Activated naive CD8-positive, alpha-beta T cell treated with anti-CD3 and anti-CD28 coated beads, Interleukin-2, amount 50 U/mL, for 24 hours (primary cell): ENCODE measurements at regions not wholly inside any gene's neighbourhood (a gene's known extent, or its start where the extent isn't known, plus 50 kb on each side); places are given as distances from the start of the nearest gene placed in this dataset.
"Not testable (repeated sequence)": the region's sequence is repeated elsewhere in the genome, so short reads cannot be mapped to it uniquely, and the experiment has no call there.

Experiments used
- ATAC-seq: fragments of 150-1000 bp; cut with Tn5 transposase; one replicate; pipeline ENCODE4 v1.10.0; 2021
- DNase-seq: peaks from one replicate; pipeline ENCODE4 v3.0.0; 2021
- H3K27ac Mint-ChIP-seq: one replicate; pipeline ENCODE4 v1.8.0; 2021; ENCODE audit warnings: mild to moderate bottlenecking, mixed read lengths
- H3K27me3 Mint-ChIP-seq: one replicate; pipeline ENCODE4 v1.8.0; 2021; ENCODE audit warnings: mixed read lengths
- H3K36me3 Mint-ChIP-seq: one replicate; pipeline ENCODE4 v1.8.0; 2021; ENCODE audit warnings: low read depth, mixed read lengths
- H3K4me1 Mint-ChIP-seq: one replicate; pipeline ENCODE4 v1.8.0; 2021; ENCODE audit warnings: mixed read lengths
- H3K4me3 Mint-ChIP-seq: one replicate; pipeline ENCODE4 v1.8.0; 2021; ENCODE audit warnings: mild to moderate bottlenecking, moderate library complexity, mixed read lengths
- H3K9me3 Mint-ChIP-seq: one replicate; pipeline ENCODE4 v1.8.0; 2021; ENCODE audit warnings: mixed read lengths

DNA sequence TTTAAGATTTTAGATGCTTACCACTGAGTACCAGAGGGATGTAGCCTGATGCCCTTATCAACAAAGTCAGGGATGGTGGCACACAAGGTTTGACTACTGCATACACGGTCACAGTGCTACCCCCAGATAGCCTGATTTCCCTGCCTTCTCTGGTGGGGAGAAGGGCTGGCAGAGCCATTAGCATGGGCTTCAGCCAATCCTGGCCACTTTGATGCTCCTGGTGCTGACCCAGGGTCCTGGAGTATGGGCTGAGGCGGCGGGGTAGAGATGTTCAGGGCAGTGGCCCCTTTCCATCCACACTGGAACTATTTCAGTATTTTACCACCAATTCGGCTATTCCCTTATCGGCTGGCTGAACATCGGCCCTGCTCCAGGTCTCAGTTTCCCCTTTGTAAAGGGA is 83.2 kb downstream of the POTEB3 start:
- not testable (repeated sequence) for DNase-seq, H3K9me3 Mint-ChIP-seq, H3K4me1 Mint-ChIP-seq, H3K36me3 Mint-ChIP-seq, ATAC-seq, H3K27ac Mint-ChIP-seq, H3K4me3 Mint-ChIP-seq, H3K27me3 Mint-ChIP-seq

DNA sequence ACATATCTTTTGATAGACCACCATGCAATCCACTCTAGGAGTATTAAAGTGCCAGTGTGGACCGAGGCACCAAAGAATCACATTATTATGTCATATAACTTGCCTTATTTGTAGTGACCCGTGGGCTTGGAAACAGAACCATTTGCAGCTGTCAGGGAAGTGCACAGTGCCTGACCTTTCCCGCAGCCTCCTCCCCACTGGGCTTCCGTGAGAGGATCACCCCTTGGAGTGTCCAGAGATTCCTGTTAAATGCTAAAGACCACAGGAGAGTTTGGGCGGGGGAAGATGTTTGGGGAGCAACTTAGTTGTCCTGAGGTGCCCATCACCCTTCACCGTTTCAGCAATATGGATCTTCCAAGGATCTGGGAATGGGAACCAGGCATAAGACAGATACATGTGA is 84.4 kb downstream of the POTEB3 start:
- H3K9me3 Mint-ChIP-seq, H3K36me3 Mint-ChIP-seq, H3K4me3 Mint-ChIP-seq, ATAC-seq, H3K27me3 Mint-ChIP-seq, H3K27ac Mint-ChIP-seq, DNase-seq, H3K4me1 Mint-ChIP-seq: not testable (repeated sequence)

DNA sequence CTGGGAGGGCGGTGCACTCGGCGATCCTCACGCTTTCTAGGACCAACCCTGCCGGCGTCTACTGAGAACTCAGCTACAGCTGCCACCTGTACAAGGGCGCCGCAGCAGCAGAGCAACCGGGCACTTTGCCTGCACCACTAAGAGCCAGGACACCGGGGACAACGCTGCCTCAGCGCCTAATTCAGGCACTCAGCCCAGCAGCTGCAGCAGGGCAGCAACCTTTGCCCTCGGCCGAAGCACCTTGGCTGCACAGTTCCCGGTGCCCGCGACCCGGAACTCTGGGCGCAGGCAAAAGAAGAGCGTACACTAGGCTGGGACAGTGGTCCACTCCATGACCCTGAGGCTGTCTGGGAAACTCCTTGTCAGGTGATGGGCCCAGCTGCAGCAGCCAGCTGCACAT is 85.7 kb downstream of the POTEB3 start:
- not testable (repeated sequence) for H3K36me3 Mint-ChIP-seq, H3K4me3 Mint-ChIP-seq, H3K9me3 Mint-ChIP-seq, ATAC-seq, H3K4me1 Mint-ChIP-seq, DNase-seq, H3K27ac Mint-ChIP-seq, H3K27me3 Mint-ChIP-seq

DNA sequence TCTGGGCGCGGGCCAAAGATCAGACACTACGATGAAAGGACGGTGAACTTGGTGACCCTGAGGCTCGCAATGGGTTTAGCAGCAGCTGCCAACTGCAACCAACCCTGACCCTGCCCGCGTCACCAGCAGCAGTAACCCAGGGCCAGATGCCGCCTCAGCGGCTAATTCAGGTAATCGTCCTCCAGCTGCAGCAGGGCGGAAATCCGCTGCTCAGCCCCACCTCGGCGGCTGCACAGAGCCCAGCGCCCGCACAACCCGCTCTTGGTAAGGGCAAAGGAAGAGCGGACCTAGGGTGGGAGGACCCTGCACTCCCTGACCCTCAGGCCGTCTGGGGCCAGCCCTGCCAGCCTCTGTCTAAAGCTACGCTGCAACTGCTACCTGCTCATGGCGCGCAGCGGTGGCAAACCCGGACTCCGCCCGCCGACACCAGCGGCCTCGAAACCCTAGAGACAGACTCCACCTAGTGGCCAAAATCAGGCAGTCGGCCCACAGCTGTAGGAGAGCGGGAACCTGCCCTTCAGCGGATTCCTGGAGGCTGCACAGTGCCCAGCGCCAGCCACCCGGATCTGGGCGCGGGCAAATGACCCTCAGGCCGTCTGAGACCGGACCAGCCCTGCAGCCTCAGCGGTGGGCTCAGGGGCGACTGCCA is 87.5 kb downstream of the POTEB3 start:
- not testable (repeated sequence) for DNase-seq, H3K4me3 Mint-ChIP-seq, H3K27me3 Mint-ChIP-seq, ATAC-seq, H3K36me3 Mint-ChIP-seq, H3K4me1 Mint-ChIP-seq, H3K9me3 Mint-ChIP-seq, H3K27ac Mint-ChIP-seq

DNA sequence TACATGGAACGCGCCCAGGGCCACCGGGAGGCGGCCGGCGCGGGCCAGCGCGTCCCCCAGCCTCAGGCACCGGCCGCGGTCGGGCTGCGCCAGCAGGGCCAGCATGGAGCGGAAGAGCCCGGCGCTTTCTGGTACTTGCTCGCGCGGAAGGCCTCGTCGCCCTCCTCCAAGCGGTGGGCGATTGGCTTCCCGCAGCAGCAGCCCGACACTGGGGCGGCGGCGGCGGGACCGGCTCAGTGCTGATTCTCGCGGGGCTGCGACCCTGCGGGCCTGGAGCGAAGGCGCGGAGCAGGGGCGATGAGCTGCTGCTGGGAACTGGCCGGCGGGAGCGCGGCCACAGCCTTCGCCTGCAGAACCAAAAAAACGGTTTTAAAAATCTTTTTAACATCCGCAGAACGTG is 95.3 kb downstream of the POTEB3 start:
- H3K27me3 Mint-ChIP-seq, H3K36me3 Mint-ChIP-seq, H3K27ac Mint-ChIP-seq, ATAC-seq, H3K4me1 Mint-ChIP-seq, H3K9me3 Mint-ChIP-seq, H3K4me3 Mint-ChIP-seq: not testable (repeated sequence)
- peak; percentile 4 for DNase-seq

DNA sequence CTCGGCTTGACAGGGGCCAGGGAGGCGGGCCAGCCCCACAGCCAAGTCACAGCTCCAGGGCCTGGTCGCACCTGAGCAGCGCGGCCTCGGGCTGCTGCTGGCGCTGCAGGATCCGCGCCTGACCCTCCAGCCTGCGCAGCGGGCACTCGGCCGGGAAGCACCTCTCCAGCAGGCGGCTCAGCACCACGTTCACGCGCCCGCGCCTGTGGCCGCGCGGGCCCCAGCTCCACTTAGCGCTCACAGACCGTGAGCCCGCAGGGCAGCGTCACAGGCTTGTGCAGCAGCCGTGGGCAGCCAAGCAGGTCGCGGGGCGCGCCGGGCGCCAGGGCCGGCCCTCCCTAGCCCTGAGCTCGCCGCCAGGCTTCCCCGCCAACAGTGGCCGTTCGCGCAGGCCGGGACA is 95.8 kb downstream of the POTEB3 start:
- ATAC-seq, H3K4me3 Mint-ChIP-seq: not testable (repeated sequence)

DNA sequence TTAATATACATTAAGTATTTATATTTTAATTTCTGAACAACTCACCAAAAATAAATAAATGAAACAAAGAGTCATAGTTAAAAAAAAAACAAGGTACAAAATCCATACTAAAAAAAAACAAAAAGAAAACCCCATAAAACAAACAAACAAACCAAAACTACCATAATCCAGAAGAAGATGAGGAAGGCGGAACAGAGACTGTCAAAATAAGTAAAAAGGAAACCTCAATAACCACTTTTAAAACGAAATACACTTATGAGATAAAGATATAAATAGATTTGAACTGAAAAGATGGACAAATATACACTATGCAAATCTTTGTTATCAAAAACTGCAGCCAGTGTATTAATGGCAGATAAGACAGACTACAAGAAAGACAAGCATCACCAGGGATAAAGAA is 103.3 kb downstream of the POTEB3 start:
- not testable (repeated sequence) for H3K4me1 Mint-ChIP-seq, H3K27ac Mint-ChIP-seq, H3K9me3 Mint-ChIP-seq, H3K36me3 Mint-ChIP-seq, H3K27me3 Mint-ChIP-seq, ATAC-seq, DNase-seq, H3K4me3 Mint-ChIP-seq

More for the DNA sequence above, 95.8 kb downstream of the POTEB3 start:
- DNase-seq, H3K9me3 Mint-ChIP-seq, H3K36me3 Mint-ChIP-seq, H3K27me3 Mint-ChIP-seq, H3K27ac Mint-ChIP-seq, H3K4me1 Mint-ChIP-seq: not testable (repeated sequence)

DNA sequence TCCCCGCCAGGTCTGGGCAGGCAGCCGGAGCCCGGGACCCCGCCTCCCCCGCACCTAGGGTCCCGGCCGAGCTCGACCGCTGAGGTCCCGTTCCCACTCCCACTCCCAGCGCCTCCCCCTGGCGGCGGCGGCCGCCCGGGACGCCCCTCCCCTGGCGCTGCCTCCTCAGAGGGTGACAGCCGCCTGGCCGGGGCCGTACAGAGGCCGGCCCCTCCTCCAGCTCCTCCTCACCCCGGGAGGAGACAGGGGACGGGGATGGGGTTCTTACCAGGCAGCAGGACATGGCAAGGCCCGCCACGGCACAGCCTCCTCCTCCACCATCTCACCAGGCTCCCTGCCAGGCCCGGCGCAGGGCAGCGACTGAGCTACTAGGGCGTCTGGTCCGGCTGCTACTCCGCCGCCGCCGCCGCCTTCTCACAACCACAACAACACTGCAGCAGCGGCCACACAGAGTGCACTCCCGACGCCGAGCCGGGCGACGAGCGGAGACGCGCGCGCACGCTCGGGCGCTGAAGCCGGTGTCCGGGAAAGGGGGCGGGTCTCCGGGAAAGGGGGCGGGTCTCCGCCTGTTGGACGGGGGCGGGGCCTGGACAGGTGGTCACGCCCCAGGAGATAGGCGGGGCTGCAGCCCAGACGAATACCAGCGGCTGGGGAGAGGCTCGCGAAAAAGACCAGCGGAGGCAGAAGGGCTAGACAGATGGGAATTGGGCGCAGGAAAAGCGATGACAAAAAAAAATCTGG is 115.4 kb downstream of the POTEB3 start:
- peak overlapping the region; percentile 34 for H3K4me3 Mint-ChIP-seq
- not testable (repeated sequence) for H3K4me1 Mint-ChIP-seq, H3K9me3 Mint-ChIP-seq, H3K27me3 Mint-ChIP-seq, H3K27ac Mint-ChIP-seq, DNase-seq, H3K36me3 Mint-ChIP-seq
- peak; percentile 40 for ATAC-seq

DNA sequence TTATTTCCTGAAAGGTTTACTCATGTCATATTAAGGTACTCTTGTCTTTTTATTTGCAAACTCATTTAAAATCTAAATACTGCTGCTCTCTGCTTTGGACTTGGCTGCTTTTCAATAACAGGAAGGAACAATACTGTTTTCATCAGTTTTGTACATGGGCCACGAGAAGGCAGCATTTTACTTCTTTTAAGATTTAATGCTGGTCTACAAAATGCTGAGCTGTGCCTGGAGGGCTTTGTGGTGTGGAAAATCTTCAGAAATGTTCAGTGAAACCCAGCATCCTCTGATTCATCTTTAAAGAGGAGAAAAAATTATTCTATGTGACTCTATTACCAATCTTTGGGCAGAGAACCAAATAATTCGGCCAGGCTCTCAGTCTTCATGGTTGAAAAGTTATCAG is 155.9 kb downstream of the POTEB3 start:
- H3K4me1 Mint-ChIP-seq, result not testable (repeated sequence)
- peak; percentile 54 for ATAC-seq

DNA sequence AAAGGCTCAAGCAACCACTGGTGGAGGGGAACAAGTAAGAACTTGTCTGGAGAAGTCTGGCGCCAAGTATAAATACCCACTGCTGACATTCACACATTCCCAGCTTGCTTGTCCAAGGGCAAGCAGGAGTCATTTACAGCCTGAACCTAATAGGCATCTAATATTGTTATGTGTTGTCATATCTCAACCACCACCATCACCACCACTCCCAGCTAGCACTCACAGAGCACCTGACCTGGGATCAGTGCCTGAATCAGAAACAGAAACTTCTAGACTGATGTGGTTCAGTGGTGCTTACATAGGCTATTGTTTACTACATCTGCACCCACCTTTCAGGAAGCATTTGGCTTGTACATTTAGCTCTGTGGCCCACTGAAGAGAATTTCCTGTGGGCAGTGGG is 157.1 kb downstream of the POTEB3 start:
- H3K27me3 Mint-ChIP-seq, H3K36me3 Mint-ChIP-seq, H3K27ac Mint-ChIP-seq, DNase-seq, H3K4me3 Mint-ChIP-seq, H3K4me1 Mint-ChIP-seq, H3K9me3 Mint-ChIP-seq: not testable (repeated sequence)
- ATAC-seq, result peak; percentile 20

More for the DNA sequence above, 155.9 kb downstream of the POTEB3 start:
- not testable (repeated sequence) for H3K9me3 Mint-ChIP-seq, H3K4me3 Mint-ChIP-seq, H3K27ac Mint-ChIP-seq, DNase-seq, H3K27me3 Mint-ChIP-seq, H3K36me3 Mint-ChIP-seq

DNA sequence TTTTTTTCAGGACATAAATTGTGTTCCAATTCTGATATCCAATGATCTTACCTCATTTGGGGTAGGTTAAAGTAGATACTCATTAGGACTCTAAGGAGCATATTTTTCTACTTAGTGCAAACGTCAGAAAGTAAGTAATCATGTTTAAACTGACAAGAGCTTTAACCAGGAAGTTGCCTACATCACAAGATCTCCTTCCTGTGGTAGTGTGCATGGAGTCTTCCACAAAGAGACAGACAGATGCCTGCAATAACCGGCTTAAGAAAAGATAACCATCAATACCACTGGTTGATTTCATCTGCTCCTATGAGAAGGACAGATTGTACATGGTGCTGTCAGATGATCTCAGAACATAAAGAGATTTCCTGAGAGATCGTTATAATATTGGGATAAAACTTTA is 160.0 kb downstream of the POTEB3 start:
- not testable (repeated sequence) for ATAC-seq, H3K9me3 Mint-ChIP-seq, H3K27ac Mint-ChIP-seq, H3K36me3 Mint-ChIP-seq, H3K27me3 Mint-ChIP-seq, DNase-seq, H3K4me3 Mint-ChIP-seq, H3K4me1 Mint-ChIP-seq

DNA sequence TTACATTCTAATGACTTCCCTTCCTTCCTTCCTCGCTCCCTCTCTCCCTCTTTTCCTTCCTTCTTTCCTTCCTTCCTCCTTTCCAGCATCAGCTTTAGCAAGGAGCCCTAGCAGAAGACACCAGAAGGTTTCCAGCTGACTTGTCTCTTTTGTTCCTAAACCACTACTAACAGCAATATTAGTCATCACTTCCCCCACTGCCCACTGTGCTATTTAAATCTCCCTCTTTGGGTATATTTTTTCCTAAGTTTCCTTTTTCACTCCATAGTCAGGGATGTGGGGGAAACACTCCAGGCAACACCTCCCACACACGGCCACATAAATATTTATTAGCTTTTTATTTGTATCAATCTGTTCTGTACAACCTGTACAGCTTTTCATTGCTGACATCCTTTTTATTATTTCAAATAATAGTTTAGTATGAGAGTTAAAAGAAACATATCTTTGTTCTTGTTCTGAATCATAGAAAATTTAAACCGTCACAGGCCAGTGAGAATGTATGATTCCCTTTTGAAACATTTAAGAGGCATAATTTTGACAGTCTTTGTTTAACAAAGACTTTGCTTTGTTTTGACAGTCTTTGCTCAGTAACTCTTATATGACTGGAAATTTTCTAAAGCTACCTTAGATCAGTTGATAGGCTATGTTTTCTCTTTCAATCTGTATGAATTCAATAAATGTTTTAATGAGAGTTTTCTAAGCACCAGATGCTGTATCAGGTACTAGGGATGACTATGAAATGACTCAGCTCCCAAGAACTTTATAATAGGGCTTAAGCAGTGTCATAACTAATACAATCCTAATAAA is 167.9 kb downstream of the POTEB3 start:
- not testable (repeated sequence) for H3K9me3 Mint-ChIP-seq, H3K4me3 Mint-ChIP-seq, H3K36me3 Mint-ChIP-seq, H3K27ac Mint-ChIP-seq, H3K27me3 Mint-ChIP-seq, DNase-seq
- ATAC-seq, result peak; percentile 35
- H3K4me1 Mint-ChIP-seq, result peaks cover 13% of the 10 kb centered on the region

DNA sequence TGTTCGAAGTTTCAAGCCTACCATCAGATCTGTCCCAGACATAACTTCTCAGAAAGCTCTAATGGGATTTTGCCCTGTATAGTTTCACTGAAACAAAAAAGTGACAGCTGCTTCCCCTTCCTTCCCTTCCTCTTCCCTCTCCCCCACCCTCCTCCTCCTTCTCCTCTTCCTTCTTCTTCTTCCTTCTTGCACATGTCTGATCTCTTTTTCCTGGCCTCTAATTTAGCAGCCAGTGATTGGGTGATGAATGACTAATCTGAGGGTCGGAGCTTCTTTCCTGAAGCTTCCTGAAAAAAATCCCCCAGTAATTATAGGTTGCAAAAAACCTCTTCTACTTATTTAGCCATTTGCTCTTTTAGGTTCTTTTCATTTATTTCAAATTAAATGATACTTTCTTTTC is 168.7 kb downstream of the POTEB3 start:
- H3K4me1 Mint-ChIP-seq, result peaks cover 13% of the 10 kb centered on the region
- H3K4me3 Mint-ChIP-seq, result no peak overlapping the region
- DNase-seq (no peak), ATAC-seq (no peak)
- H3K9me3 Mint-ChIP-seq, result no peaks in the 10 kb centered on the region
- H3K27ac Mint-ChIP-seq, result no peak overlapping the region
- peaks cover 4% of the 10 kb centered on the region for H3K27me3 Mint-ChIP-seq
- H3K36me3 Mint-ChIP-seq, result no peaks in the 10 kb centered on the region

DNA sequence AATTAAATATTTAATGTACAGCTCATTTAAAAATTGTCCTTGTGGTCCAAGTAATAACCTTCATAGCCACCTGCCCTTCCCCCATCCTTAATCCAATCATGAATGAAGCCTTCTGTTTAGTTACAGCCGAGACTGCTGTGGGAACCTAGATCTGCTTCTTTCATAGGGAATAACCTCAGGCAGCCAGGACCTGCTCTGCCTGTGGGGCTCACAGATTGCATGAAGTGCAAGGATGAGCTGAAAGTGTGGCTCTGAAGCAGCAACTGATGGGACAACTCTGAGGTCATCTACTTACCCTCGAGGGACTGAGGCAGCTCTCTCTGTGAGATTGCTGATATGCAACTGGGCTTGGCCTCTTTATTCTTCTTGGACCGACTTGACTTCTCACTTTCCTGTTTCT is 169.8 kb downstream of the POTEB3 start:
- Mint-ChIP-seq H3K4me1 (peaks cover 13% of the 10 kb centered on the region), H3K27me3 (peaks cover 4% of the 10 kb centered on the region), H3K27ac (no peak overlapping the region), H3K4me3 (no peak overlapping the region), H3K9me3 (no peaks in the 10 kb centered on the region), H3K36me3 (no peaks in the 10 kb centered on the region)
- ATAC-seq, result no peak
- no peak for DNase-seq

DNA sequence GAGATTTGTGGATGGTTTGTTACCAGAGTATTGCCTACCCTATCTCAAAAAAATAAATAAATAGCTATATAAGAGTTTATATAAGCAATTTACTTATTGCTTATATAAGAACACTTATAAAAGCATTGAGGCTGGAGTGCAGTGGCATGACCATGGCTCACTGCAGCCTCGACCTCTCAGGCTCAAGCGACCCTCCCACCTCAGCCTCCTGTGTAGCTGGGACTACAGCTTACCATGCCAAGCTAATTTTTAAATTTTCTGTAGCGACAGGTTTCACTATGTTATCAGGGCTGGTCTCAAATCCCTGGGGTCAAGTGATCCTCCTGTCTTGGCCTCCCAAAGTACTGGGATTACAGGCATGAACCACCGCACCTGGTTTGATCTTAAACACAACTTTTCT is 170.6 kb downstream of the POTEB3 start:
- not testable (repeated sequence) for H3K4me3 Mint-ChIP-seq, DNase-seq, H3K27me3 Mint-ChIP-seq, ATAC-seq, H3K9me3 Mint-ChIP-seq, H3K36me3 Mint-ChIP-seq, H3K27ac Mint-ChIP-seq
- peaks cover 13% of the 10 kb centered on the region for H3K4me1 Mint-ChIP-seq
